ENCODE measurements at regions not wholly inside any gene's neighbourhood (a gene's known extent, or its start where the extent isn't known, plus 50 kb on each side); places are given as distances from the start of the nearest gene placed in this dataset.

GRCh38 chr4:24015782-24016181 is 125.9 kb upstream of the PPARGC1A start:
- H3K4me1 ChIP-seq (ENCODE audit: control insufficient read depth, extremely low read depth, insufficient read depth, low read length) = no peaks in the 10 kb centered on the region
- H3K9ac ChIP-seq (replicated peaks; ENCODE audit: extremely low read depth, insufficient read depth, low read length) = no peak overlapping the region
- H3K9me1 ChIP-seq (replicated peaks; ENCODE audit: control insufficient read depth, extremely low read depth, insufficient read depth, low read length) = no peaks in the 10 kb centered on the region
- FAIRE-seq (no peak), DNase-seq (ENCODE audit: low read depth, low spot score) (no peak)
- H3K79me2 ChIP-seq (ENCODE audit: control insufficient read depth, insufficient read depth, low read length) = no peaks in the 10 kb centered on the region
- H3K9me3 ChIP-seq (replicated peaks; ENCODE audit: control insufficient read depth, insufficient read depth, low read length) = no peaks in the 10 kb centered on the region
- H3K27ac ChIP-seq (ENCODE audit: insufficient read depth, low read depth, low read length) = no peak overlapping the region
- BruUV-seq (replicated peaks) = no TSS peak
- no peak overlapping the region for H2AFZ ChIP-seq (ENCODE audit: low read depth, low read length)
- TF ChIP-seq POLR2AphosphoS5 (IDR thresholded peaks at IDR 0.05; ENCODE audit: insufficient read depth, low read depth, low read length) (no peak), MAX (IDR thresholded peaks at IDR 0.05; ENCODE audit: insufficient read depth, insufficient read length) (no peak), CTCF (IDR thresholded peaks at IDR 0.05; ENCODE audit: extremely low read depth in 1 of 2, insufficient read depth in 1 of 2, low read depth in 1 of 2, low read length in 2 of 2) (no peak), MYC (IDR thresholded peaks at IDR 0.05; ENCODE audit: low read depth, low read length) (no peak), GATA2 (IDR thresholded peaks at IDR 0.05; ENCODE audit: insufficient read depth, insufficient read length, low read depth, low read length) (no peak), JUN (IDR thresholded peaks at IDR 0.05; ENCODE audit: borderline replicate concordance, insufficient read depth, insufficient read length, low read depth) (no peak), EZH2 (IDR thresholded peaks at IDR 0.05; ENCODE audit: borderline replicate concordance, low read depth, low read length, severe bottlenecking) (no peak), FOS (IDR thresholded peaks at IDR 0.05; ENCODE audit: borderline replicate concordance, insufficient read depth, low read length) (no peak), POLR2A (IDR thresholded peaks at IDR 0.05; ENCODE audit: low read depth, low read length) (no peak)
- H3K36me3 ChIP-seq (ENCODE audit: control insufficient read depth in 2 of 2, extremely low read depth in 1 of 2, insufficient read depth in 2 of 2, low read length in 2 of 2) = no peaks in the 10 kb centered on the region
- H3K27me3 ChIP-seq (ENCODE audit: control insufficient read depth in 2 of 2, insufficient read depth in 2 of 2, low read length in 2 of 2) = no peaks in the 10 kb centered on the region
- dilution Hi-C loops (cut with MboI; ENCODE audit: extremely low pct_ligation_motif_present, low sequenced_read_pairs) (no loop called here), intact Hi-C loops (cut with micrococcal nuclease) (no loop called here)
- no peak overlapping the region for H3K4me2 ChIP-seq (ENCODE audit: insufficient read depth, low read length)
- POLR2A ChIA-PET = no interaction called here
- CTCF ChIA-PET = no interaction called here
- no peaks in the 10 kb centered on the region for H4K20me1 ChIP-seq (replicated peaks; ENCODE audit: control insufficient read depth, extremely low read depth, insufficient read depth, low read length)
- no peak overlapping the region for H3K4me3 ChIP-seq (replicated peaks in 1 of 3; ENCODE audit: insufficient read depth in 1 of 3, low read depth in 1 of 3, low read length in 3 of 3)

Data from endothelial cell of umbilical vein (primary cell).